Kidney (tissue), 13 donors: ENCODE measurements at regions not wholly inside any gene's neighbourhood (a gene's known extent, or its start where the extent isn't known, plus 50 kb on each side); places are given as distances from the start of the nearest gene placed in this dataset.
"Not testable (repeated sequence)": the region's sequence is repeated elsewhere in the genome, so short reads cannot be mapped to it uniquely, and the experiment has no call there.

Source experiments
- DNase-seq, 5 donors: peaks; one replicate each; pipeline ENCODE4 v3.0.0-alpha.2; 2013 to 2020
- FAIRE-seq: peaks from 2 replicates; lab custom pipeline; 2012; peaks lifted over from hg19 to GRCh38; lab: Jason Lieb, UNC
- H3K27ac ChIP-seq, 2 donors: one replicate each; pipeline ENCODE4 v1.7.0; 2013; ENCODE audit warnings: low read depth in 2 of 2, low read length in 2 of 2, inconsistent platforms in 1 of 2
- H3K27me3 ChIP-seq: one replicate; pipeline ENCODE4 v1.7.1; 2013; ENCODE audit warnings: low read length, inconsistent platforms; ENCODE audit not compliant: control insufficient read depth, insufficient read depth
- H3K36me3 ChIP-seq, 3 donors: one replicate each; pipeline versions ENCODE4 v1.7.0 to v1.7.1; 2013; ENCODE audit warnings: low read length in 3 of 3, control low read depth in 1 of 3, inconsistent platforms in 1 of 3; ENCODE audit not compliant: insufficient read depth in 3 of 3, control insufficient read depth in 2 of 3
- H3K4me1 ChIP-seq, 3 donors: one replicate each; pipeline versions ENCODE4 v1.7.0 to v1.7.1; 2013; ENCODE audit warnings: low read length in 3 of 3, inconsistent platforms in 1 of 3, low read depth in 1 of 3; ENCODE audit not compliant: control insufficient read depth in 2 of 3, insufficient read depth in 2 of 3
- H3K4me3 ChIP-seq, 3 donors: one replicate each; pipeline versions ENCODE4 v1.7.0 to v1.8.1; 2013; ENCODE audit warnings: low read length in 3 of 3, control low read depth in 1 of 3, inconsistent platforms in 1 of 3
- H3K9ac ChIP-seq, 3 donors: one replicate each; pipeline versions ENCODE4 v1.7.0 to v1.7.1; 2013; ENCODE audit warnings: low read length in 3 of 3, control low read depth in 1 of 3, inconsistent platforms in 1 of 3
- H3K9me3 ChIP-seq, 3 donors: one replicate each; pipeline versions ENCODE4 v1.7.0 to v1.7.1; 2013; ENCODE audit warnings: low read length in 3 of 3, control low read depth in 1 of 3, inconsistent platforms in 1 of 3; ENCODE audit not compliant: control insufficient read depth in 2 of 3, insufficient read depth in 1 of 3
- intact Hi-C: fragments of 100-400 bp; cut with DNase I; formaldehyde crosslinking; loops from one replicate; pipeline ENCODE4 v1.11.1; 2022
- TF ChIP-seq, protein P1 (sequence below): IDR thresholded peaks from 3 replicates; pipeline ENCODE4 v1.5.1; 2012; ENCODE audit warnings: mild to moderate bottlenecking, moderate library complexity, borderline replicate concordance; ENCODE audit not compliant: insufficient read depth; ENCODE audit errors: extremely low read depth
- donor health status: control.
- donor health status: control.
- donor health status: control.
- donor health status: control.
- donor health status: control.
- donor health status: DM: yes; HTN: yes; CAD: no.
- donor health status: Normal renal cell carcinoma (clear cell type).

DNA sequence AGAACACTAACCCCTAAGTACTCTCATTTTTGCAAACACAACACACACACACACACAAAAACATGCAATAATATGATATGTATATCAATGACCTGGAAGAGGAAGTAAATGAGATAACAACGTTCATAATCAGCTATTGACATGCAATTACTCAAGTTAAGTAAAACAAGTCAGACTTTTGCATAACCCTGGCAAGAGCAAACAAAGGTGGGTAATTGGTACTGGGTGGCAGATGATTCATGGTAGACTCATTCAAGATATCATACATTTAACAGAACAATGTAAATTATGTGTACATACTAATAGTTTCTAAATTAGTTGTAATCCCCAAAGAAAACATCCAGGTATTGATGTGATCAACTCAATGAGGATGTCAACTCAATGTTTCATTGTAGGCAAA, 508.8 kb downstream of the DACH1 start:
- H3K9ac ChIP-seq = no peak overlapping the region
- DNase-seq (no peak), FAIRE-seq (no peak)
- H3K4me1 ChIP-seq = no peaks in the 10 kb centered on the region
- H3K4me3 ChIP-seq = no peak overlapping the region
- no peaks in the 10 kb centered on the region for H3K9me3 ChIP-seq
- TF ChIP-seq, protein P1, sequence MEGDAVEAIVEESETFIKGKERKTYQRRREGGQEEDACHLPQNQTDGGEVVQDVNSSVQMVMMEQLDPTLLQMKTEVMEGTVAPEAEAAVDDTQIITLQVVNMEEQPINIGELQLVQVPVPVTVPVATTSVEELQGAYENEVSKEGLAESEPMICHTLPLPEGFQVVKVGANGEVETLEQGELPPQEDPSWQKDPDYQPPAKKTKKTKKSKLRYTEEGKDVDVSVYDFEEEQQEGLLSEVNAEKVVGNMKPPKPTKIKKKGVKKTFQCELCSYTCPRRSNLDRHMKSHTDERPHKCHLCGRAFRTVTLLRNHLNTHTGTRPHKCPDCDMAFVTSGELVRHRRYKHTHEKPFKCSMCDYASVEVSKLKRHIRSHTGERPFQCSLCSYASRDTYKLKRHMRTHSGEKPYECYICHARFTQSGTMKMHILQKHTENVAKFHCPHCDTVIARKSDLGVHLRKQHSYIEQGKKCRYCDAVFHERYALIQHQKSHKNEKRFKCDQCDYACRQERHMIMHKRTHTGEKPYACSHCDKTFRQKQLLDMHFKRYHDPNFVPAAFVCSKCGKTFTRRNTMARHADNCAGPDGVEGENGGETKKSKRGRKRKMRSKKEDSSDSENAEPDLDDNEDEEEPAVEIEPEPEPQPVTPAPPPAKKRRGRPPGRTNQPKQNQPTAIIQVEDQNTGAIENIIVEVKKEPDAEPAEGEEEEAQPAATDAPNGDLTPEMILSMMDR = no peak
- H3K36me3 ChIP-seq = no peaks in the 10 kb centered on the region
- intact Hi-C loops = no loop called here
- no peaks in the 10 kb centered on the region for H3K27me3 ChIP-seq
- no peak overlapping the region for H3K27ac ChIP-seq

DNA sequence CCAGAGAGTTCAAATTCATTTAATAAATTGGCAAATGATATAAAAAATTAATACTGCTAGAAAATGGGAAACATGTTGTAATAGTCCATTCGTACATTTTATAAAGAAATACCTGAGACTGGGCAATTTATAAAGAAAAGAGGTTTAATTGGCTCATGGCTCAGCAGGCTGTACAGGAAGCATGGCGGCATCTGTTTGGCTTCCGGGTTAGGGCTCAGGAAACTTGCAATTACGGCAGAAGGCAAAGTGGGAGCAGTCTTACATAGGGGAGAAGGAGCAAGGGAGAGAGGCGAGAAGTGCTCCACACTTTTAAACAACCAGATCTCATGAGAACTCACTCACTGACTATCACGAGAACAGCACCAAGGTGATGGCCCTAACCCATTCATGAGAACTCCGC, 512.0 kb downstream of the DACH1 start:
- FAIRE-seq (no peak), DNase-seq (no peak)
- no peaks in the 10 kb centered on the region for H3K4me1 ChIP-seq
- H3K27ac ChIP-seq = no peak overlapping the region
- H3K36me3 ChIP-seq = no peaks in the 10 kb centered on the region
- H3K27me3 ChIP-seq = no peaks in the 10 kb centered on the region
- H3K9me3 ChIP-seq = no peaks in the 10 kb centered on the region
- intact Hi-C loops = no loop called here
- H3K9ac ChIP-seq = no peak overlapping the region
- no peak overlapping the region for H3K4me3 ChIP-seq
- TF ChIP-seq, protein P1 = no peak

DNA sequence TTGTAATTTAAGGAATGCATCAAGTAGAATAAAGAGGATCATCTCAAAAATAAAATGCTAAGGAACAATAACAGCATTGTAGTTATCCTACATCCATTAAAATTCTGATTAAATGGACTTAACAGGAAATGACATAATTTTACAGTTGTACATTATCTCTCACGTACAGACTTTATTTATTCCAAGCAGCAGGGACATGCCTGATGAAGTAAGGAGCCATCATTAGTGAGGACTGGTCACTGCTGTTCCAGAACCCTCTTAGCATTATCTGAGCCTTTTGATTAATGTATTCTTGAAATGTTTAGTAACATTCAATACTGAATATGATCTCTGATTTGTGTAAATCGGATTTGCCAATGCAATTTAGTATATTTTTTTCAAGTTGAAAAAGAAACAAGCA, 516.1 kb downstream of the DACH1 start:
- Histone ChIP-seq H3K27ac (no peak overlapping the region), H3K4me1 (no peaks in the 10 kb centered on the region), H3K9me3 (no peaks in the 10 kb centered on the region), H3K9ac (no peak overlapping the region), H3K4me3 (no peak overlapping the region), H3K36me3 (no peaks in the 10 kb centered on the region), H3K27me3 (no peaks in the 10 kb centered on the region)
- TF ChIP-seq, protein P1 = no peak
- FAIRE-seq = no peak
- intact Hi-C loops = no loop called here
- no peak for DNase-seq

DNA sequence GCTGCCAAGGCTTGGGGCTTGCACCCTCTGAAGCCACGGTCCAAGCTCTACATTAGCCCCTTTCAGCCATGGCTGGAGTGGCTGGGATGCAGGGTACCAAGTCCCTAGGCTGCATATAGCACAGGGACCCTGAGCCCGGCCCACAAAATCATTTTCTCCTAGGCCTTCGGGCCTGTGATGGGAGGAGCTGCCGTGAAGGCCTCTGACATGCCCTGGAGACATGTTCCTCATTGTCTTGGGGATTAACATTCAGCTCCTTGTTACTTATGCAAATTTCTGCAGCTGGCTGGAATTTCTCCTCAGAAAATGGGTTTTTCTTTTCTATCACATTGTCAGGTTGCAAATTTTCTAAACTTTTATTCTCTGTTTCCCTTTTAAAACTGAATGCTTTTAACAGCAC, 521.1 kb downstream of the DACH1 start:
- DNase-seq, H3K27me3 ChIP-seq, H3K9ac ChIP-seq, H3K4me3 ChIP-seq, FAIRE-seq, H3K36me3 ChIP-seq, H3K27ac ChIP-seq, intact Hi-C loops, H3K9me3 ChIP-seq, H3K4me1 ChIP-seq: not testable (repeated sequence)
